ENCODE measurements at regions not wholly inside any gene's neighbourhood (a gene's known extent, or its start where the extent isn't known, plus 50 kb on each side); places are given as distances from the start of the nearest gene placed in this dataset.

DNA sequence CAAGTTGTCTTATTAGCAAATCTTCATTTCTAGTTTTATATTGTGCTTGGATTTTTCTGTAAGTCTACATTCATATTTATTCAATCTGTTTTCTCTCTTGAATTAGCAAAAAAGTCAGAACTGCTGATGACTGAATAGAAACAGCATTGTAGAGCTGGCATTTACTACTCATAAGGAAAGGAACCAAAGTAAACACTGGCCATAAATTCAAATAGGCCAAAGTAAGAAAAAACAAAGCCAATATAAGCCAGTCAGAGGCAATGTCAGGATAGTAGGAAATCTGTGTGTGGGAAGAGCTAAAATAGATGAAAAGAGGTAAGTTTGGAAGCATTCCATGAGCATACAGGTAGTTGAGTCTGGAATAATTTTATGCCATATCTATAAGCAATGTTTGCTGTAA is 307.2 kb upstream of the SLITRK3 start:
- TF ChIP-seq, protein P1, sequence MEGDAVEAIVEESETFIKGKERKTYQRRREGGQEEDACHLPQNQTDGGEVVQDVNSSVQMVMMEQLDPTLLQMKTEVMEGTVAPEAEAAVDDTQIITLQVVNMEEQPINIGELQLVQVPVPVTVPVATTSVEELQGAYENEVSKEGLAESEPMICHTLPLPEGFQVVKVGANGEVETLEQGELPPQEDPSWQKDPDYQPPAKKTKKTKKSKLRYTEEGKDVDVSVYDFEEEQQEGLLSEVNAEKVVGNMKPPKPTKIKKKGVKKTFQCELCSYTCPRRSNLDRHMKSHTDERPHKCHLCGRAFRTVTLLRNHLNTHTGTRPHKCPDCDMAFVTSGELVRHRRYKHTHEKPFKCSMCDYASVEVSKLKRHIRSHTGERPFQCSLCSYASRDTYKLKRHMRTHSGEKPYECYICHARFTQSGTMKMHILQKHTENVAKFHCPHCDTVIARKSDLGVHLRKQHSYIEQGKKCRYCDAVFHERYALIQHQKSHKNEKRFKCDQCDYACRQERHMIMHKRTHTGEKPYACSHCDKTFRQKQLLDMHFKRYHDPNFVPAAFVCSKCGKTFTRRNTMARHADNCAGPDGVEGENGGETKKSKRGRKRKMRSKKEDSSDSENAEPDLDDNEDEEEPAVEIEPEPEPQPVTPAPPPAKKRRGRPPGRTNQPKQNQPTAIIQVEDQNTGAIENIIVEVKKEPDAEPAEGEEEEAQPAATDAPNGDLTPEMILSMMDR (IDR thresholded peaks at IDR 0.05; ENCODE audit: low read depth, low read length) = no peak
- TF ChIP-seq POLR2A (IDR thresholded peaks at IDR 0.05; ENCODE audit: extremely low read depth, insufficient read length) = no peak
- TF ChIP-seq, protein P2, sequence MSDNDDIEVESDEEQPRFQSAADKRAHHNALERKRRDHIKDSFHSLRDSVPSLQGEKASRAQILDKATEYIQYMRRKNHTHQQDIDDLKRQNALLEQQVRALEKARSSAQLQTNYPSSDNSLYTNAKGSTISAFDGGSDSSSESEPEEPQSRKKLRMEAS (IDR thresholded peaks at IDR 0.05; ENCODE audit: low read depth, low read length) = no peak
